ENCODE measurements at regions not wholly inside any gene's neighbourhood (a gene's known extent, or its start where the extent isn't known, plus 50 kb on each side); places are given as distances from the start of the nearest gene placed in this dataset.

DNA sequence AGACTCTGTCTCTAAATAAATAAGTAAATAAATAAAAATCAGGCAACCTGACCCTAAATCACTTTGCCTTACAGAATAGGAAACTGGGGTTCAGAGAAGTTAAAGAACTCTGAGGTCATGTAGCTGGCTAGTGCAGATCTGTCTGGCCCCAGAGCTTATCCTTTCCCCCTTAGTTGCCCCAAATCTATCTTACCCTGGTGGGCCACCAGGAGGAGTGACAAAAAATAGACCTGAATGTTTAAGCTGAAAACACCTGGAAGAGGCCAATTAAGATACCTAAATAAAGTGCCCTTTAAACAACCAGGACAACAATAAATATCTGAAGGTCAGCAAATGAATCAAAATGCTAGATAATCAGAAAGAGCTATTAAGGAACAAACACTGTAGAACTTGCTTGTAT, 59.7 kb downstream of the TEX35 start:
- TF ChIP-seq, protein P1, sequence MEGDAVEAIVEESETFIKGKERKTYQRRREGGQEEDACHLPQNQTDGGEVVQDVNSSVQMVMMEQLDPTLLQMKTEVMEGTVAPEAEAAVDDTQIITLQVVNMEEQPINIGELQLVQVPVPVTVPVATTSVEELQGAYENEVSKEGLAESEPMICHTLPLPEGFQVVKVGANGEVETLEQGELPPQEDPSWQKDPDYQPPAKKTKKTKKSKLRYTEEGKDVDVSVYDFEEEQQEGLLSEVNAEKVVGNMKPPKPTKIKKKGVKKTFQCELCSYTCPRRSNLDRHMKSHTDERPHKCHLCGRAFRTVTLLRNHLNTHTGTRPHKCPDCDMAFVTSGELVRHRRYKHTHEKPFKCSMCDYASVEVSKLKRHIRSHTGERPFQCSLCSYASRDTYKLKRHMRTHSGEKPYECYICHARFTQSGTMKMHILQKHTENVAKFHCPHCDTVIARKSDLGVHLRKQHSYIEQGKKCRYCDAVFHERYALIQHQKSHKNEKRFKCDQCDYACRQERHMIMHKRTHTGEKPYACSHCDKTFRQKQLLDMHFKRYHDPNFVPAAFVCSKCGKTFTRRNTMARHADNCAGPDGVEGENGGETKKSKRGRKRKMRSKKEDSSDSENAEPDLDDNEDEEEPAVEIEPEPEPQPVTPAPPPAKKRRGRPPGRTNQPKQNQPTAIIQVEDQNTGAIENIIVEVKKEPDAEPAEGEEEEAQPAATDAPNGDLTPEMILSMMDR (IDR thresholded peaks at IDR 0.05): no peak
- TF ChIP-seq POLR2A (IDR thresholded peaks at IDR 0.05): no peak
- Histone ChIP-seq H3K4me3 (no peak overlapping the region), H3K4me1 (peaks cover 0 to 18% (median 3%) of the 10 kb centered on the region in 4 donors), H3K27me3 (no peaks in the 10 kb centered on the region), H3K9me3 (no peaks in the 10 kb centered on the region), H3K27ac (no peak overlapping the region), H3K36me3 (no peaks in the 10 kb centered on the region)
- DNase-seq: no peak
- peak in 2 of 4 donors; percentile 7 to 13 for ATAC-seq
- intact Hi-C loops (cut with DNase I): no loop called here

DNA sequence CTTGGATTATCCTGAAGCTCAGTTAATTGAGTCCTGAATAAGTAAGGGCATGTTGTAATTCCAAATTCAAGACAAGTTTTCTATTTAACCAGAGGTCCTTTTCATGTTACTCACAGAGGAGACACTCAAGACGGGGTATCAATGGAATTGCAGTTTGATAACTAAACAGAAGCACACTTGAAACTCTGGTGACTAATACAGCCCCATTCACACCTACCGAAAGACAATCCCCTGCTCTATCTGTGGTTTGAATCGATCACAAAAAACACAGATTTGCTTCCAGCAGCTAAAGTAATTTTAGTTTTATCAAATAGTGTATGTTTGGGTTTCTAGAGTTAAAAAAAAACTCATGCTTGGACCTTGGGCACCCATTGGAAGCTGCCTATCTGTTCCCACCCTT, 60.4 kb downstream of the TEX35 start:
- peak overlapping the region in 2 of 3 donors; percentile 9 to 16 for H3K27ac ChIP-seq
- no peaks in the 10 kb centered on the region for H3K27me3 ChIP-seq
- H3K4me3 ChIP-seq: no peak overlapping the region
- H3K4me1 ChIP-seq: peaks cover 0 to 18% (median 3%) of the 10 kb centered on the region in 4 donors
- intact Hi-C loops (cut with DNase I): no loop called here
- 59% methylated on average over 3 of the region's 3 CpGs for WGBS (ENCODE audit: insufficient coverage, low coverage, low lambda C conversion rate, missing lambda C conversion rate)
- no peak for TF ChIP-seq POLR2A (IDR thresholded peaks at IDR 0.05)
- TF ChIP-seq, protein P1 (IDR thresholded peaks at IDR 0.05): no peak
- H3K36me3 ChIP-seq: no peaks in the 10 kb centered on the region
- no peaks in the 10 kb centered on the region for H3K9me3 ChIP-seq
- DNase-seq: no peak
- no peak for ATAC-seq

DNA sequence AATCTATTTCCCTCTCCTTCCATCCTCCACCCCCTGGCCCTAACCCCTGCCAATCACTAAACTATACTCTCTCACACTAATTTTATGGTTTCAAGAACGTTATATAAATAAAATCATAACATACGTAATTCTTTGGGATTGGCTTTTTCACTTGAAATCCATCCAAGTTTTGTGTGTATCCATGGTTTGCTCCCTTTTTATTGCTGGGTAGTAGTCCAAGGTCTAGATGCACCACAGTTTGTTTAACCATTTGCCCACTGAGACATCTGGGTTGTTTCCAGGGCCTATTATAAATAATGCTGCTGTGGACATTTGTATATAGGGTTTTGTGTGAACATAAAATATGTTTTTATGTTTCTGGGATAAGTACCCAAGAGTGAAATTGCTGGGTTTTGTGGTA, 61.4 kb downstream of the TEX35 start:
- no peak for DNase-seq
- TF ChIP-seq POLR2A (IDR thresholded peaks at IDR 0.05): no peak
- TF ChIP-seq, protein P1 (IDR thresholded peaks at IDR 0.05): no peak
- intact Hi-C loops (cut with DNase I): no loop called here
- peak; percentile 60 to 83 (median 70) for ATAC-seq
- Histone ChIP-seq H3K9me3 (no peaks in the 10 kb centered on the region), H3K27me3 (no peaks in the 10 kb centered on the region), H3K4me1 (peaks cover 0 to 18% (median 3%) of the 10 kb centered on the region in 4 donors), H3K4me3 (no peak overlapping the region), H3K27ac (no peak overlapping the region), H3K36me3 (no peaks in the 10 kb centered on the region)
- WGBS (ENCODE audit: insufficient coverage, low coverage, low lambda C conversion rate, missing lambda C conversion rate): 13% methylated on average over 2 of the region's 2 CpGs

DNA sequence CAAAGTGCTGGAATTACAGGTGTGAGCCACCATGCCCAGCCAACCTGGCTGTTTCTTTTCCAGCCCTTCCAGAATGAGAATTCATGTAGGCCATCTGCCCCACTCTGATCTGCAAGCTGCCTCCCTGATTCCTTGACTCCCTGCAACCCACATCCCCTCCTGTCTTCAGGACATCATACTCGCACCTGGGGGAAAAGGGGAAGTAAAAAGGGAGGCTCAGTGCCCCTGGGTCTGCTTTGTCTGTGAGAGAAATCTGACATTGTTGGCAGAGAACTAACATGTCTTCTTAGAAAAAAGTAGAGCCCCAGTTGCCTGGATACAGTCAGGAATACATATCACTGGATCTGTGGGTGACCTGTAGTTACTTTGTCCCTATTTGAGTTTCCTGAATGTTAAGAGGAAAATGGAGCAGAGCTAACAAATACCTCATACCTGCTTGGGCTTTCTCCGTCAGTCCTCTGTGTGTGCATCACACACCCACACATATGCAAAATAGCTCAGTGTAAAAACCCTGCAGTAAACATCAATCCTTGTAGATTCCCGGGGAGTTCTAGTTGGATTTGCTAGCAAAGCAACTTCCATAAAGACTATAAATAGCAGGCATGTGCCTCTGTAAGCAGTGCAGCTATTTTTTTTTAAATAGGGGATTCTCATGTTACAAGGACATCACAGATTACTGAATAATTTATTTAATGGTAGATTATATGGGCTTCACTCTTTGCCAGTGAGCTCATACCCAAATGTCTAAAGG, 62.9 kb downstream of the TEX35 start:
- Histone ChIP-seq H3K27me3 (no peaks in the 10 kb centered on the region), H3K4me1 (peaks cover 0 to 18% (median 3%) of the 10 kb centered on the region in 4 donors), H3K36me3 (no peaks in the 10 kb centered on the region), H3K27ac (no peak overlapping the region), H3K9me3 (no peaks in the 10 kb centered on the region), H3K4me3 (no peak overlapping the region)
- no peak for DNase-seq
- peak in 3 of 4 donors; percentile 18 to 51 (median 30) for ATAC-seq
- 44% methylated on average over 3 of the region's 3 CpGs for WGBS (ENCODE audit: insufficient coverage, low coverage, low lambda C conversion rate, missing lambda C conversion rate)
- TF ChIP-seq POLR2A (IDR thresholded peaks at IDR 0.05): no peak
- TF ChIP-seq, protein P1 (IDR thresholded peaks at IDR 0.05): no peak
- intact Hi-C loops (cut with DNase I): no loop called here
